ENCODE measurements at regions not wholly inside any gene's neighbourhood (a gene's known extent, or its start where the extent isn't known, plus 50 kb on each side); places are given as distances from the start of the nearest gene placed in this dataset.

DNA sequence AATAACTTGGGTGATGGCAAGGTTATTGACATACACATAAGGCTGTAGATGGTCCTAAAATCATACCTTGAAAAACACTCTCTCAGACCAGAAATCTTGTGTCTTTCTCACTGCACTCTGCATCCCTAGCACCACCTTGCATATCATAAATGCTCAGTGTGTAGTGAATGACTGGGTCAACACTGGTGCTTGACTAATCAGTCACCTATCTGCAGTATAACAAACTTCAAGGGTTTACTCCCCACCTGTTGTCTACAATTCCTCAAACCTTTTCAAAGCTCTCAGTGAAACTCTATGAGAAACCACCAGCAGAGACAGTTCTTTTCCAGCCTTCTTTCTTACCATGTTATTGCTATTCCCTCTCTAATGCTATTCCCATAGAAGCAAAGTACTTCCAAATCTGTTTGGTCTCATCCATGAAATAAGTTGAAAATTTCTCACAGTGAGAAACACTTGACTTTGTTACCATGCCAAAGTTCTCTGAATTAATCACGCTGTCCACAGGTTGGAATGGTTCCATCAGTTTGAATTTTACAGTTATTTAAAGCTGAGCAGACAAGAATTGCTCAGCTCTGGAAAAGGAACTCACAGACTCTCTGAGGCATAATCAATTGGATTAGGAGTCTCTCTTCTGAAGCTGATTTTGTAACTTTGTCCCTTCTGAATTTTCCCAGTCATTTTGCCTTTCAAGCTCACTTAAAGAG lies 104.8 kb upstream of the EYA4 start:
- no peak overlapping the region for H4K8ac ChIP-seq (ENCODE audit: extremely low read depth, insufficient read depth, low read length)
- no peak overlapping the region for H3K23ac ChIP-seq (ENCODE audit: insufficient read length)
- no peak for DNase-seq (ENCODE audit: low read depth in 1 of 2, low spot score in 2 of 2)
- H3K79me1 ChIP-seq (ENCODE audit: low read depth, low read length): no peaks in the 10 kb centered on the region
- H2AK5ac ChIP-seq (ENCODE audit: low read depth, low read length): no peak overlapping the region
- H3K27me3 ChIP-seq (replicated peaks in 1 of 4; ENCODE audit: control insufficient read depth in 3 of 4, extremely low read depth in 1 of 4, insufficient read depth in 3 of 4, low read length in 3 of 4): no peaks in the 10 kb centered on the region
- H3K27ac ChIP-seq (ENCODE audit: low read depth, low read length): no peak overlapping the region
- H3K4ac ChIP-seq (replicated peaks; ENCODE audit: insufficient read length, low read depth, low read length): no peak overlapping the region
- no peaks in the 10 kb centered on the region for H3K9me3 ChIP-seq (ENCODE audit: insufficient read depth in 2 of 2, low read depth in 1 of 2, low read length in 1 of 2)
- no peaks in the 10 kb centered on the region for H3K36me3 ChIP-seq (ENCODE audit: control insufficient read depth in 2 of 4, insufficient read depth in 4 of 4, low read length in 3 of 4)
- no peak overlapping the region for H2BK5ac ChIP-seq (ENCODE audit: low read depth, low read length)
- H2BK20ac ChIP-seq (ENCODE audit: low read length): no peak overlapping the region
- H3K14ac ChIP-seq (ENCODE audit: insufficient read length): no peak overlapping the region
- POLR2A ChIA-PET (ENCODE audit: partially characterized antibody): no interaction called here
- no peak overlapping the region for H3K18ac ChIP-seq (ENCODE audit: extremely low read depth, low read length)
- 0 out of 2 replicates have a peak overlapping the region, but pooled peaks have one; percentile 25 for H2AFZ ChIP-seq (ENCODE audit: low read length)
- no peak overlapping the region for H4K91ac ChIP-seq (replicated peaks; ENCODE audit: insufficient read length, low read length)
- H4K20me1 ChIP-seq (replicated peaks in 1 of 2; ENCODE audit: control insufficient read depth in 1 of 2, insufficient read depth in 2 of 2, low read length in 2 of 2): peaks cover 0 to 1% of the 10 kb centered on the region in 2 experiments
- CTCF ChIA-PET (ENCODE audit: partially characterized antibody): no interaction called here
- no peaks in the 10 kb centered on the region for H3K4me1 ChIP-seq (replicated peaks in 1 of 4; ENCODE audit: control insufficient read depth in 3 of 4, insufficient read depth in 4 of 4, low read length in 3 of 4)
- no peak overlapping the region for H3K4me3 ChIP-seq (ENCODE audit: extremely low read depth in 1 of 4, insufficient read depth in 2 of 4, low read depth in 3 of 4, low read length in 4 of 4)
- H3K4me2 ChIP-seq (ENCODE audit: insufficient read depth in 1 of 2, low read depth in 2 of 2, low read length in 2 of 2): no peak overlapping the region
- H3K23me2 ChIP-seq (ENCODE audit: low read depth, low read length): no peaks in the 10 kb centered on the region; the same call in 1 of the 2 replicates
- no peak overlapping the region for H2BK120ac ChIP-seq (replicated peaks; ENCODE audit: low read depth, low read length)
- no peak overlapping the region for H2BK12ac ChIP-seq (ENCODE audit: low read depth, low read length)
- no peak for FAIRE-seq
- 100% methylated on average over 1 of the region's 1 CpG; no CpG with 5 or more reads in 1 of the 2 experiments for WGBS, 2 experiments (ENCODE audit: extremely low coverage in 1 of 2, insufficient coverage in 1 of 2, insufficient read length in 1 of 2, insufficient replicate concordance in 2 of 2, low coverage in 1 of 2, low lambda C conversion rate in 2 of 2, missing lambda C conversion rate in 1 of 2)
- H3K9ac ChIP-seq (replicated peaks in 1 of 4; ENCODE audit: extremely low read depth in 1 of 4, low read depth in 3 of 4, low read length in 3 of 4): no peak overlapping the region
- H3K56ac ChIP-seq (replicated peaks; ENCODE audit: insufficient read length, low read depth, low read length): no peak overlapping the region
- H3K79me2 ChIP-seq (ENCODE audit: control insufficient read depth in 1 of 2, insufficient read depth in 2 of 2, low read length in 2 of 2): no peaks in the 10 kb centered on the region
- H2BK15ac ChIP-seq (ENCODE audit: low read length): no peak overlapping the region
- no peak overlapping the region for H4K5ac ChIP-seq (ENCODE audit: insufficient read length, low read depth, low read length)
- TF ChIP-seq MAFK (IDR thresholded peaks at IDR 0.05; ENCODE audit: low read depth, low read length): no peak
- TF ChIP-seq SIRT6 (IDR thresholded peaks at IDR 0.05; ENCODE audit: low read length): no peak
- TF ChIP-seq POLR2AphosphoS5 (IDR thresholded peaks at IDR 0.05; ENCODE audit: low read depth, low read length): no peak
- no peak for TF ChIP-seq RAD21 (IDR thresholded peaks at IDR 0.05 in 1 of 2, conservative IDR thresholded peaks at IDR 0.05 in 1 of 2; ENCODE audit: low read depth in 2 of 2, low read length in 2 of 2)
- TF ChIP-seq CBX5 (IDR thresholded peaks at IDR 0.05; ENCODE audit: low read depth, low read length): no peak
- no peak for TF ChIP-seq ATF2 (IDR thresholded peaks at IDR 0.05; ENCODE audit: low read length)
- no peak for TF ChIP-seq JUND (IDR thresholded peaks at IDR 0.05; ENCODE audit: low read length)
- no peak for TF ChIP-seq SP4 (IDR thresholded peaks at IDR 0.05; ENCODE audit: low read length)
- no peak for TF ChIP-seq USF2 (IDR thresholded peaks at IDR 0.05; ENCODE audit: low read length)
- TF ChIP-seq BCL11A (IDR thresholded peaks at IDR 0.05; ENCODE audit: low read depth in 2 of 2, low read length in 2 of 2): no peak
- no peak for TF ChIP-seq CEBPB (IDR thresholded peaks at IDR 0.05; ENCODE audit: low read depth, low read length)
- TF ChIP-seq TAF1 (IDR thresholded peaks at IDR 0.05; ENCODE audit: low read depth, low read length): no peak

Data from H1 (cell line).